Lower leg skin (tissue), 3 donors: ENCODE measurements at regions not wholly inside any gene's neighbourhood (a gene's known extent, or its start where the extent isn't known, plus 50 kb on each side); places are given as distances from the start of the nearest gene placed in this dataset.

Source experiments
- POLR2A ChIP-seq, 2 donors: fragments of 450-650 bp; IDR thresholded peaks; one replicate each; pipeline ENCODE4 v1.6.1; 2016 to 2017; ENCODE audit warnings: antibody characterized with exemption in 2 of 2, mild to moderate bottlenecking in 1 of 2, moderate library complexity in 1 of 2
- TF ChIP-seq, protein P1 (sequence below), 3 donors: fragments of 450-650 bp; IDR thresholded peaks; one replicate each; pipeline ENCODE4 v1.5.1; 2016; ENCODE audit warnings: antibody characterized with exemption in 3 of 3, mild to moderate bottlenecking in 3 of 3, moderate library complexity in 2 of 3

DNA sequence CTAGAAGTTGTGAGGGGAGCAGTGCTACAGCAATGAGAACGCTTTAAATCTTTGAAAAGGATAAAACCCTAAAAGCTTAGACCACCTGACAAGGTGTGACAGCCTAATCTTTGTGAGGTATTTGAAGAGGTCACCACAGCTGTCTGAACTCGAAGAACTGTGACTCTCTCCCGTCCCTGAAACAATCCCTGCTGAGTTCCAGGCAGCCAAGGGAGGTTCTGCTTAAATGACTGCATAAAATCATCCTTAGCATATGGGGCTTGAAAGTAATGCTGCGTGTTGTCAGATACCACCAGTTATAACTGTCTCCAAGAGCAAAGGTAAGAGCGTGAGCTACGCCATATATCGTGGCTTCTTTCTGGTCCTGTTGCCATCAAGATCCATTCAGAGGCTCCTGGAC, 696.3 kb downstream of the PCDH7 start:
- TF ChIP-seq POLR2A (IDR thresholded peaks at IDR 0.05), result no peak
- TF ChIP-seq, protein P1, sequence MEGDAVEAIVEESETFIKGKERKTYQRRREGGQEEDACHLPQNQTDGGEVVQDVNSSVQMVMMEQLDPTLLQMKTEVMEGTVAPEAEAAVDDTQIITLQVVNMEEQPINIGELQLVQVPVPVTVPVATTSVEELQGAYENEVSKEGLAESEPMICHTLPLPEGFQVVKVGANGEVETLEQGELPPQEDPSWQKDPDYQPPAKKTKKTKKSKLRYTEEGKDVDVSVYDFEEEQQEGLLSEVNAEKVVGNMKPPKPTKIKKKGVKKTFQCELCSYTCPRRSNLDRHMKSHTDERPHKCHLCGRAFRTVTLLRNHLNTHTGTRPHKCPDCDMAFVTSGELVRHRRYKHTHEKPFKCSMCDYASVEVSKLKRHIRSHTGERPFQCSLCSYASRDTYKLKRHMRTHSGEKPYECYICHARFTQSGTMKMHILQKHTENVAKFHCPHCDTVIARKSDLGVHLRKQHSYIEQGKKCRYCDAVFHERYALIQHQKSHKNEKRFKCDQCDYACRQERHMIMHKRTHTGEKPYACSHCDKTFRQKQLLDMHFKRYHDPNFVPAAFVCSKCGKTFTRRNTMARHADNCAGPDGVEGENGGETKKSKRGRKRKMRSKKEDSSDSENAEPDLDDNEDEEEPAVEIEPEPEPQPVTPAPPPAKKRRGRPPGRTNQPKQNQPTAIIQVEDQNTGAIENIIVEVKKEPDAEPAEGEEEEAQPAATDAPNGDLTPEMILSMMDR (IDR thresholded peaks at IDR 0.05), result no peak
